ENCODE measurements at regions not wholly inside any gene's neighbourhood (a gene's known extent, or its start where the extent isn't known, plus 50 kb on each side); places are given as distances from the start of the nearest gene placed in this dataset.

- DNase-seq, result no peak
Observed at GRCh38 chr3:180829409-180830405, 82.8 kb upstream of the FXR1 start.

DNA sequence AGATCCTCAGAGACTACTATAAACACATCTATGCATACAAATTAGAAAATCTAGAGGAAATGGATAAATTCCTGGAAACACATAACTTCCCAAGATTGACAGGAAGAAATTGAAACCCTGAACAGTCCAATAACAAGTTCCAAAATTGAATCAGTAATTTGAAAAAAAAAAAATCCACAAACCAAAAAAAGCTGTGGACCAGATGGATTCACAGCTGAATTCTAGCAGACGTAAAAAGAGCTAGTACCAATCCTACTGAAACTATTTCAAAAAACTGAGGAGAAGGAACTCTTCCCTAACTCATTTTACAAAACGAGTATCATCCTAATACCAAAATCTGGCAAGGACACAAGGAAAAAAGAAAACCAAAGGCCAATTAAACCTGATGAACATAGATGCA is 77.0 kb upstream of the FXR1 start:
- no peak for DNase-seq

GRCh38 chr3:180836766-180837165 is 75.7 kb upstream of the FXR1 start:
- DNase-seq, result no peak

DNA sequence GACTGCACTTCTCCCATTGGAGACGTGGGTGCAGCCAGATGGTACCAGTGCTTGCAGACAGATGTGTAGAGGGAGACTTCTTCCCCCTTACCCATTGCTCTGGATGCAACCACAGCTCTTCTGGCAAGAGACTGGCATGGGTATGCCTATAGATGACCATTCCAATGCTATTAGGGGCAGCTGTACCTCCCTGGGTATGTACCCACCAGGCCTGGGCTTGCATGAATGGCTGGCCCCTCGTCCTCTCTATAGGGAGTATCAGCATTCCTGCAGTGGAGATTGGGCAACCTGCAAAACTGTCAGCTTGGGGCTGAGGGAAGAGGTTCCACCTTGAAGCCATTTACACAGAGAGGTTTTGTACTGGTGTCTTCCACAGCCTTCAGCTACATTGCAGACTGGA is 57.6 kb upstream of the FXR1 start:
- no peak for DNase-seq

DNA sequence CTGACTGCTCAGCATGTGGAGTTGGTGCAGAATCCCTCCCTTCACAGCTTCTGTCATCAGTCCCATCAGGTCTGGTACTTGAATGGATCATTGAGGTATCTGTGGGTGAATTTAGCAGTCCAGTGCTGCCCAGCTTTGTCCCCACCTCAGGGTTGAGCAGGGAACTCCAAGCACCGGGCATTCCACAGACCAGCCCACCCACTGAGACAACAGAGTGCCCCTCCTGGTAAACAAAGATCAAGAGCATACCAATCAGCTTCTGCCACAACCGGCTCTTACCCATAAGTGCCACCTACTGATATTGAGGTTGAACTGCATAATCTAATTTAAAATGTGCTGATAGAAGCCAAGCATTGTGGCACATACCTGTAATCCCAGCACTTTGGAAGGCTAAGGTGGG is 57.1 kb upstream of the FXR1 start:
- no peak for DNase-seq

DNA sequence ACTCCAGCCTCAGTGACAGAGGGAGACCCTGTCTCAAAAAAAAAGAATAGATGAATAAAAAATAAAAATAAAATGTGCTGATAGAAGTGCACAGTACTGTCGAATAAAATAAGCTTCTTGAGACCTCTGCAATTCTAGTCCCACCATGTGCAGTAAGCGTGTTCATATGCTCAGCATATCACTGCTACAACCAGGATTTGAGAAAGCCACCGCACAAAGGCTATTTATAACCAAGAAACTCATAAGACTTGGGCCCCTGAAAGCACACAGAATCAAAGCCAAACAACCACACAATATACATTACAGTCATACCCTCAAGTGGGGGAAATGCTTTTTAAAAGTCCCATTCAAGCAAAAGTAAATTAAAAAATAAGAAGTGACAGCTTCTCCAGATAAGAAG is 56.5 kb upstream of the FXR1 start:
- no peak for DNase-seq

DNA sequence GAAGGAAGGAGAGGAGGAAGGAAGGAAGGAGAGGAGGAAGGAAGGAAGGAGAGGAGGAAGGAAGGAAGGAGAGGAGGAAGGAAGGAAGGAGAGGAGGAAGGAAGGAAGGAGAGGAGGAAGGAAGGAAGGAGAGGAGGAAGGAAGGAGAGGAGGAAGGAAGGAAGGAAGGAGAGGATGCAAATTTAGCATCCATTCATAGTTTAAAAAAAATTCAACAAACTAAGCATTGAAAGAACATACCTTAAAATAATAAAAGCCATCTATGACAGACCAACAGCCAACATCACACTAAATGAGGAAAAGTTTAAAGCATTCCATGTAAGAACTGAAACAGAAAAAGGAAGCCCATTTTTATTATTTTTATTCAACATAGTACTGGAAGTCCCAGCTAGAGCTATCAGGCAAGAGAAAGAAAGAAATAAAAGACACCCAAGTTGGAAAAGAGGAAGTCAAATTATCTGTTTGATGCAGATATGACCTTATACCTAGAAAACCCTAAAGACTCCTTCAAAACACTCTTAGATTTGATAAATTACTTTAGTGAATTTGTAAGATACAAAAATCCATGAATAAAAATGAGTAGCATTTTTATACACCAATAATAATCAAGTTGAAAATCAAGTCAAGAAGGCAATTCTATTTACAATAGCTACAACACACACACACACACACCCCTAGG is 52.2 kb upstream of the FXR1 start:
- no peak for DNase-seq

Measured in right kidney (tissue), 1 donor.